ENCODE measurements at regions not wholly inside any gene's neighbourhood (a gene's known extent, or its start where the extent isn't known, plus 50 kb on each side); places are given as distances from the start of the nearest gene placed in this dataset.
"Not testable (repeated sequence)": the region's sequence is repeated elsewhere in the genome, so short reads cannot be mapped to it uniquely, and the experiment has no call there.

DNA sequence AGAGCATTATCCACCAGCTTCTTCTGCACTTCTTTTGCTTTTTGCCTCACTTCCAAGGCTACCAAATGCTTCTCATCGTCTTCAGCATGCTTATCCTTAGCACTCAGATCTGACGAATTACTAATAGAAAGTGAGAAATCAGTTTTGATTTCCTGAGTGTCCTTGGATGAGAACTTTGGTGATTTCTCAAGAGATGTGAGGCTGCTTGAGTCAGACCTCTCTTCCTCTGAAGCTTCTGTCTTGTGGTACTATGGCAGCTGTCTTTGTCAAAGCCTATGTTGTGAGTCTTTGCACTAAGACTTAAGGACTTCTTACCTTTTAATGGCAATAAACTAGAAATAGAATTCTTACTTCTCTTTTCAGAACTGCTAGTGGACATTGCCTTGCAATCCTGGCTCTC lies 169.9 kb downstream of the CPE start:
- DNase-seq: no peak

DNA sequence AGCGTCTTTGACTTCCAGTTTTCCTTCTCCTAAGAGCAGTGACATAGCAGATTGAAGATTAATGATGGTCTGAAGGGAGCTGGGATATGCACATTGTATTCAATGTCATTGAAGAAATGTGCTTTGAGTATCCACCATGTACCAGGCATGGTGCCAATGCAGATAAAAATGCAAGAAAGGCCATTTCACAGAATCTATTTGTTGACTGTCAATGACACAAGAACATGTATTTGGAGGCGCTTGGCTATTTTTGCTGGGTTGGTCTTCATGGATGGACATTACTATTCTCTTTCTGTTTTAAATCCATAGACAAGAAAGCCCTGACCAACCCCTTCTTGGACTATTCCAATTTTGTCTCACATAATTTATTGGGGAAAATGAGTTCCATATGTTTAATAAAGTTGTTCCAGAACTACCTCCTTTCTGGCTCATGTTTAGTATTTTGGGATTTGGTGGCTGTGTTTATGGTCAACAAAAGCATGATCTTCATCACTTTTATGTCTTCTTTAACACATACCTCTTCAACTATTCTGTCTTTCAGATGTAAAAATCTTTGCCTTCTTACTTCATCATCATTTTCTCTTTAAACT lies 174.5 kb downstream of the CPE start:
- DNase-seq: peak; percentile 32

DNA sequence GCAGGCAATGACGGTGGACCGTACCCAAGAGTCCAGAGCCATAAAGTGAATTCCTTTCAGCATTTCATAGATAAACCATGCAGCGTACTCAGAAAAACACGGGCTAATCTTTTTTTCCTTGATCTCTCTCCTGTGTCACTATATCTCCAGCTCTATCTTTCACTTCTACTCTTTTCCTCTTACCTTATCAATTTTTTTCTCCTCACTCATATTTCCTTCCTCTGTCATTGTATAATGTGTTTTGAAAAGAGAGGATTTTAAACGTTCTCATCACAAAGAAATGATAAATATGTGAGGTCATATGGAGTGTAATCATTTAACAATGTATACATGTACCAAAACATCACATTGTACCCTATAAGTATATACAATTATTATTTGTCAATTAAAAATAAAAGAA lies 176.5 kb downstream of the CPE start:
- DNase-seq: no peak

DNA sequence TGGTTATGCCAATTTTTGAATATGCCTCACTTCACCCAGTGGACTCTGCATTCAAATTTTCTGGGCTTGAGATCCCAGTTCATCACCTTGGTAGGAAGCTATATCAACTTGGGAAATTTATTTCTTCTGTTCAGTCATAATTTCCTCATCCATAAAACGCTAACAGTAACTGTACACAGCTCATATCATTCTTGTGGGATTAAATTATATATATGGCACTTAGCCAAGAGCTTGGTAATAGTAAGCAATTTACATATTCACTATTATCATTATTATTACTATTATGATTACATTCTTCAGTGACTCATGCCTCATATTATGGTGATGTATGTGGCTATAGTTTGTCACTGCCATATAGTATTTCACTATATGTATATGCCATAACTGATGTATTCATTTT lies 177.6 kb downstream of the CPE start:
- no peak for DNase-seq

DNA sequence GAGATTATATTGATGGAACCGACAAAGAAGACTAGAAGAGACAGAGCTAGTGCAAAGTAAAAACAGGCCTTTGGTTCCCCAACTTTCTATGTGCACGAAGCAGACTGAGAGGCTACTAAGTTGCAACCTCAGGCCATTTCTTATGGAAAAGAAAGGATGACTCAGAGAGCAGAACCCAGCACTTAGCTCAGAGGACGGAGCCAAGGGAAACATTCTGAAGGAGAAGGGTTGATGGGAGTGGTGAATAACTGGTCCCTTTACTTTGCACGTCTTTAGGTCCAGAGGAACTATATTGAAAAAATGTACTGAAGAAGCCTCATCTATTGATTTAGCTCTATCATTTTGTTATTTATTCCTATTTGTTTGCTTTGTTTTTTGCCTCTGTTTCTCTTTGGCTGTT lies 182.1 kb downstream of the CPE start:
- no peak for DNase-seq

DNA sequence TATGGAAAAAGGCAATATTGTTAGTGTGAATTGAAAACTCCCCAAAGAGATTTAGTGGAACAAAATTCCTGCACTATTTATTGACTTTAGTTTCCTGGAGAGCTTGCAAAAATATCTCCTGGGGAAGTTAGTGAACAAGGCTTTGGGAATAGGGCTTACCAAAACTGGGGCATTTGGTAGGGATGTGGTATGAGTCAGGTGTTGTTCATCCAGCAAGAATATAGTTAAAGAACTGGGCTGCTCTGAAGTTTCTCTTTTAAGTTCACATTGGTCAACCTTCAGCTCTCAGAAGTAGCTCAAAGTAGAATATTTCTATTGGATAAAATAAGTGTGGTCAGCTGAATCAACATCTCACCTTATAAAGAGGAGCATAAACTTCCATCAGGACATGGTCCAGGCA lies 185.0 kb downstream of the CPE start:
- DNase-seq: no peak

DNA sequence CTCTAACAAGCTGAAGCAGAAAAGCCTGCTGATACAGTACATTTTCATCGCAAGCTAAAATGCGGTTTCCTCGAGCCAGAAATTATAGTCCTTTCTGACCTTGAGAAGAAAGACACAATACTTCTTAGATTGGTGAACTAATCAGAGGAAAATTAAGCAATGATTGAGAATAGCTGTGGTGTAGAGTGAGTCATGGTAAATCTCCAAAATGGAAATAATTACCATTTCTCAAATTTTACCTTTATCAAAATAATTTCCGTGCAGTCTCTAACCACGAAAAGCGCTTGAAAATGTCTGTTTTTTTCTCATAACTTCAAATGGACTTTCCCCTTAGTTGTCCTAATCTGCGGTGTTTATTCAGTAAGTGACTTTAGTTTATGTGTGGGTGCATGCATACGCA lies 190.2 kb downstream of the CPE start:
- no peak for DNase-seq

DNA sequence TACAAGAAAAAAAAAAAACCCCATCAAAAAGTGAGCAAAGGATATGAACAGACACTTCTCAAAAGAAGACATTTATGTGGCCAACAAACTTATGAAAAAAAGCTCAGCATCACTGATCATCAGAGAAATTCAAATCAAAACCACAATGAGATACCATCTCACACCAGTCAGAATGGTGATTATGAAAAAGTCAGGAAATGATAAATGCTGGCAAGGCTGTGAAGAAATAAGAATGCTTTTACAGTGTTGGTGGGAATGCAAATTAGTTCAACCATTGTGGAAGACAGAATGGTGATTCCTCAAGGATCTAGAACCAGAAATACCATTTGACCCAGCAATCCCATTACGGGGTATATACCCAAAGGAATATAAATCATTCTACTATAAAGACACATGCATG lies 192.7 kb downstream of the CPE start:
- DNase-seq: not testable (repeated sequence)

DNA sequence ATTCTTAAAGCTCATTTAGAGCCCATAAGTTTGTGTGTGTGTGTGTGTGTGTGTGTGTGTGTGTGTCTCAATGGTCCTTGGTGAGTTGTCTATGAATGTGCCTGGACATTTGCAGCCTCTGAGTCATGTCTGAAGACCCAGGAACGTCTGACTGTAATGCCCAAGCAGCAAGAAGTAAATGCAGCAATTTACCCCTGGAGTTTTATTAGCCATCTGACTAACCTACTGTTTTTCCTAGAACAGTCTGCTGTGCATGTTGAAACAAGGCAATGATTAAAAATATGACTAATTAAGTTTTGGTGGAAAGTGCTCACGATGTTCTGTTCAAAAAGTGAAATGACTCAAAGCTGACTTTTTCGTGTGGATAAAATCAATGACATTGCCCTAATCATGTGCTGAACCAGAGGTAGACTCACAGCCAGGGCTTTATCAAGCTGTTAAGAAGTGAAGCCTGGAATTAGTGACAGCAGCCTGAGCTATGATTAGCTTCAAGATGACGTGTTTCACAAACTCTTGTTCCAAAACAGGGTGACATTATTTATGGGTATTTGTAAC lies 201.6 kb downstream of the CPE start:
- no peak for DNase-seq

DNA sequence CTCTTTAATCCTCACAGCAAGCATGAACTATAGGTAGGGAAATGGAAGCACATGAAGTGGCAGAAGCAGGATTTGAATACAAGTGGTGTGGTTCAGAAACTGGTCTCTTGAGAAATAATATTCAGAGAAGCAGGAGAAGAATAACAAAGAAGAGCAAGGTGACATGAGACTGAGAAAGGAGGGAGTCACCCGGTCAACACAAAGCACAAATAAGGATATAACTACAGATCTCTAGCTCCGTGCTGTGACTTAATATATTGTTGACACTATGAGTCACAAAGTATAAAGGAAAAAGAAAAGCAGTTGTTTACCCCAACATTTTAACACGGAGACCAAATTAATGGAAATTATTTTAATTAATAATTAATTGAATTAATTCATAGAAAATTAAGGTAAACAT lies 204.5 kb downstream of the CPE start:
- no peak for DNase-seq

DNA sequence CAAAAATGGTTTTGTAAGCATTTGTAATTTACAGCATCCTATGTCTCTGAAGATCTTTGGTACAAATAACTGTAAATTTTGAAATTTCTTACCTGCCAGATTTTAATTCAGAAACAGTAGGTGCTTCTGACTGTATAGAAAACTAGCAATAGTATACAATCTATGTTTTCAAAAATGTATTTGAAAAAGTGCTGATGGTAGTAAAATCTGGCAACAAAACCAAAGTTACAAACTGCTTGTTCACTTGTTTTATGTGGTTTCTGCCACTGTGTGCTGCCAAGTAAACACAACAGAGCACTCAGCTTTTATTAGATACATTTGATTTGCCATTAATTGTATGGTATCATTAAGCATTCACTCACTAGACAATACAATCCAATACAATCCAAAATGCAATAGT lies 206.1 kb downstream of the CPE start:
- DNase-seq: no peak

DNA sequence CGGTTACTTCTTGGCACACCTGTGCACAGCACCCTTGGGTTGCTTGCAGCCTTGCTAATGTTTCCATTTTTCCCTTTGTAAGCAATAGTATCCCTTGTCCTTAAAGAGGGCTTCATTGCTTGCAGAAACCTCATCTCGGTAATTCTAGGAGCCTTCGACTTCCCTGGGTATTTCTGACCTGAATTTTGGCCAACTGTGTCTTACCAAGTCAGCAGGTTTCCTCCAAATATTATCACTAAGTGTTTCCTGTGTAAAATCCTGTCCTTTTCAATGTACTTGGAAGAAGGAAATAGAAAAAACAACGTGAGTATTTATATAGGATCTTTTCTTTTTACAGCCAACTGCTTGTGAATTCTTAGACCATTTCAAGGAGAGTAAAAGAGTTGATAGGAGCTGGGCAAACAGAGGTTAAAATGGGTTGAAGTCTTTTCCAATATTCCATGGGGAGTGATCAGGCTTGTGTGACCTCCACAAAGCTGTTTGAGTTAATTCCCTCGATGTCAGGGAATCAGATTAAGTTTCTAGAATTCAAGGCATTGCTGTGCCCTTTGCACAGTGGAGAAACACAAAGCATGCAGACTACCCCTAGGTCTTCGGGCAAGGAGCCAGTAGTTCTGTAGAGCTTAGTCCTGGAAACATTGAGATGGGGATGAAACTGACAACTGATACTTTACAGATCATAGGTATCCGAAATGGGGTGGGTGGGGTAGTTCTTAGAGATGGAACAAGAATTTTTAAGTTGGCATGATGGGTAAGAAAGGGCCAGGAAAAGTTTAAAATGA lies 209.9 kb downstream of the CPE start:
- no peak for DNase-seq

DNA sequence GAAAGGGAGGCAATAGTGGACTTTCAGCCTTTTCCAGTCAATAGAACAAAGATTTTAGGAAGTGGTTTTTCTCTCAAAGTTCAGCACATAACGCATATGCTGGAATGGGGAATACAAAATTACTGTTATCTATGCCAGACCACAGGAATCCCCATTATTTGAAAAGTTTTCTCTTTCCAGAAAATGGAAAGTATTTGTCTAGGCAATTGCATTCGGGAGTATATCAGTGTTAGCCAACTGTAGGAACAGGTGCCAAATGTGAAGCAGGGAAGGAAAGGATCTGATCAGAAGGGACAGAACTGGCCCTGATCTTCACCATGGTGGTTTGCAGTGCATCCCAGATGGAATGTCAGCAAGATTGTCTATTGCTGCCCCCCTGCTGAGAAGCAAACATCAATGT lies 213.6 kb downstream of the CPE start:
- DNase-seq: peak; percentile 36

DNA sequence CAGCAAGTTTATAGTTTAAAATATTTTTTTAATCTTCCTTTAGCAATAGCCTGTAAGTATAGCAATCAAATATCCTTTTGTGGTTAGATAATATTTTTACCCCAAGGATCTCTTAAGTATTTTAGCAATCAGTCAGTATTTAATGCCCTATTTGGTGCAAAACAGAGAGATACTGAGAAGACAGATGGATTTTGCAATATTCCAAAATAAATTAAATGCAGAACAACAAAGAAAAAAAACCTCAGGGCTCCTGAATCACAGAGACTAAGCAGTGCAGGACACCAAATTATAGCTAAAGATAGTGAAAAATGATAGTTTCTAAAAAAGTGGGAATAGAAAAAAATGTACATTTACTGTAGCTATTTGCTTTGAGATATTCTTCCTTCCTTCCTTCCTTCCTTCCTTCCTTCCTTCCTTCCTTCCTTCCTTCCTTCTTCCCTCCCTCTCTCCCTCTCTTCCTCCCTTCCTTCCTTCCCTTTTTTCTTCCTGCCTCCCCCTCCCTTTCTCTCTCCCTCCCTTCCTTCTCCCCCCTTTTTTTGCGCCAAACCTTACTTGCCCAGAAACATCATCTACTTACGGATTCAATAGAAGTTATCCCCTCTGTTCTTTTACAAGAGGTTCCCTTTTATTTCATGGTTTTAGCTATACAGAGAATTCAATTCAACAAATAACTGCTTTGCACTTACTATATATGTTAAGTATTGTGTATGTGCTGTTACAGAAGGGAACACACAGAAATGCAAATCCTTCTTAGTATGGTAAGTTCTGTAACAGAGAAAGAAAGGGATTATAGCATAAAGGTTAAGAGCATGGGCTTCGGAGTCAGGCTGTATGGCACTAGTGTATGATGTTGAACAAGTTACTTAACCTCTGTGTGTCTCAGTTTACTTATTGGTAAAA lies 219.0 kb downstream of the CPE start:
- DNase-seq: no peak

DNA sequence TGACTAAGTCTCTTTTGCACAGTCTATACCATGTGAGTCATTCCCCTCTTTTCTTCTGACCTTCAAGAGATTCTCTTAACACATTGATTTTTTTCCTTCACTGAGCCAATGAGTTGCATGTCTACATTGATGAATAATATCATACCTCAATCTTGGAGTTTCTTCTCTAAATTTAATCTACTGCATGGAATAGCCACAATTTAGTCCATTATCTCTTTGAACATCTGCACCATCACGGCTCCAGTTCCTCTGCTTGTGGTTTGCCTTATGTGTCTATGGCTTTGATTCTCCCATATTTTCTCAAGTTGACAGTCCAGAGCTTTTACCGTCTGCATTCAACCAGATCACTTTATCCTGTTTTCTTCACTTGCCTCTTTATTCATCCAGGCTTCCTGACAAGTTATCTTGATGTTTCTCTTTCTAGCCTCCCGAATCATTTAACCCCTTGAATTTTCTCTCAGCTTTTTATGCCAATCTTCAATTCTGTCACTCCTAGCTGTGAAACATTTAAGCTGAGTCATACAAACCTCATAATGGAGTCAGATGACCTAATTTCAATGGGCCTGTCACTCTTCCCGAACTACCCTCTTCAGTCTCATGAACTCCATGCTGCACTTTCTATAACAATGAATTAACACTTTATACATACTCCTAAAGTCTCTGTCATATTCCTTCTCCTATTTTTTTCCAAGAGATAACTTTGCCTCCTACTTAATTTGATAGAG lies 222.3 kb downstream of the CPE start:
- no peak for DNase-seq

DNA sequence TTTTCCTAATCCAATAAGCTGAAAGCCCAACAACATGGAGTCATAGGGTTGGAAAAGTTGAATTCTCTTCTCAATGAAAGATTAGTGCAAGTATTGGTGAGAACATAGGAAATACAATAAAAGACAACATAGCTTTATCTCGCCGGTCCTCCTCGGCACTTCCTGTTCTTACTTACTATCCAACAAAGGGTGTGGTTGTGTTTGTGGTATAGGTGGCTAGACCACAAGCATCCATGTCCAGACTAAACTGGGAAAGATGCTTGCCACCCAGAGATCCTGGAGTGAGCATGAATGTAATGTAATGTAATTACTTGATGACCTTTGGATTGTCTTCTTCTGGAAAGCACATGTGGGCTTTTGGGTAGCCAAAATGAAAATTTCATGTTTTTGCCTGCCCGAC lies 223.8 kb downstream of the CPE start:
- DNase-seq: no peak

DNA sequence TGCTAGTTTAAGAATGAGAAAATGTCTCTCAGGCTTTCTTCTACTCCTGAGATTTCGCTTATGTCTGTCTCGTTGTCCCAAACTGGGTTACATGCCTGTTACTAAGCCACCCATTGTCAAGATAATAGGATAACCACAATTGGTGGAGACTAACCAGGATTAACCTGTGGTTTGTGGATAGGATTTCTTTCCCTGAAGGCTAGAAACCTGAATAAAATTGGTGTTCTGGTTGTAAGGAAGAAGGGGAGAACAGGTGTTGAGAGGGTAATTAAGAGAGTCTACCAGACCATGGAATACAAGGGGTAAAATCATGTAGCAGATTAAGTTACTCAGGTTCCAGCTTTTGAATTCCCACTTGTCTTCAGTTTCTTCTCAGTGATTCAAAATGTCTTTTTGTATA lies 225.4 kb downstream of the CPE start:
- DNase-seq: no peak

DNA sequence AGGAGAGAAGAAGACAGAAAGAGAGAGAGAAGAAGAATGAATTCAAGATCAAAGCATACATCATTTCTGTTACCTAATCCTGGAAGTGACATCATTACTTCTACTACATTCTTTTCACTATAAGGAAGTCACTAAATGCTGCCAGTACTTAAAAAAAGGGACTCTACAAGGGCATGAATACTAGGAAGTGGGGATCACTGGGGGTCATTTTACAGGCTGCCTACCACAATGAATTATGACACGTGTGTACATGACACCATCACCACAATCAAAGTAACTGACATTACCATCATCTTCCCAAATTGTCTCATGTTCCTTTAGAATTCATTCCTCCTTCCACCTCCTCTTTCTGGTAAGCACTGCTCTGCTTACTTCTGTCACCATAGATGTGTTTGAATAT lies 227.0 kb downstream of the CPE start:
- DNase-seq: no peak

DNA sequence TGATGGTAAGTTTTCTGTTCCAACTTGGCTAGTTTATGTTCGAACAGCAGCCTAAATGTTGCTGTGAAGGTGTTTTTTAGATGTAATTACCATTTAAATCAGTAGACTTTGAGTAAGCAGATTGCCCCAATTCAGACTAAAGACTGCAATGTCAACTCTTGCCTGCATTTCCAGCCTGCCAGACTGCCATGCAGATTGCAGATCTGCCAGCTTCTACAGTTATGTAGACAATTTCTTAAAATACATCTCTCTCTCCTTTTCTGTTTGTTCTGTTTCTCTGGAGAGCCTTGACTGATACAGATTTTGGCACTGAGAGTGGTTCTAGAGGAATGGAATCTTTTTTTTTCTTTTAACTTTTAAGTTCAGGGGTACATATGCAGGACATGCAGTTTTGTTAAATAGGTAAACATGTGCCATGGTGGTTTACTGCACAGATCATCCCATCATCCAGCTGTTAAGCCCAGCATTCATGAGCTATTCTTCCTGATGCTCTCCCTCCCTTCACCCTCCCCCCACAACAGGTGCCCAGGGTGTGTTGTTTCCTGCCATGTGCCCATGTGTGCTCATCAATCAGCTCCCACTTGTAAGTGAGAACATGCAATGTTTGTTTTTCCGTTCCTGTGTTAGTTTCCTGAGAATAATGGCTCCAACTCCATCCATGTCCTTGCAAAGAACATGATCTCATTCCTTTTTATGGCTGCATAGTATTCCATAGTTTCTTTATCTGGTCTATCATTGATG lies 227.8 kb downstream of the CPE start:
- no peak for DNase-seq

DNA sequence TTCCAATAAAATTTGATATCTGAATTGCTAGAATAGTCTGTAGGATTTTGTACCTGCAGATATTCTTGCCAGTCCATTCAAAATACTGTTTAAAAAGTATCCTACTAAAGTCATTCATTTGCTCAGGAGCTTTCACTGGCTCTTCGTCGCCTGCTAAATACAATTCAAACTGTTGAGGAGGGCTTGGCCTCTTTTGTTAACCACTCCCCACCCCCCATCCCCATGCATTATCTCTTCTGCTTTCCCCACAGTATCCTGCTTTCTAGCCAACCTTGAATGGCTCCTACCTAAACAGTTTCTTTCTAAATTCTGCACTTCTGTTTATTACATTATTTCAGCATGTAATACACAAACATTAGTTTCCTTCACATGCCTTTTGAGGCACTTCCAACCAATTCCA lies 230.8 kb downstream of the CPE start:
- DNase-seq: no peak

DNA sequence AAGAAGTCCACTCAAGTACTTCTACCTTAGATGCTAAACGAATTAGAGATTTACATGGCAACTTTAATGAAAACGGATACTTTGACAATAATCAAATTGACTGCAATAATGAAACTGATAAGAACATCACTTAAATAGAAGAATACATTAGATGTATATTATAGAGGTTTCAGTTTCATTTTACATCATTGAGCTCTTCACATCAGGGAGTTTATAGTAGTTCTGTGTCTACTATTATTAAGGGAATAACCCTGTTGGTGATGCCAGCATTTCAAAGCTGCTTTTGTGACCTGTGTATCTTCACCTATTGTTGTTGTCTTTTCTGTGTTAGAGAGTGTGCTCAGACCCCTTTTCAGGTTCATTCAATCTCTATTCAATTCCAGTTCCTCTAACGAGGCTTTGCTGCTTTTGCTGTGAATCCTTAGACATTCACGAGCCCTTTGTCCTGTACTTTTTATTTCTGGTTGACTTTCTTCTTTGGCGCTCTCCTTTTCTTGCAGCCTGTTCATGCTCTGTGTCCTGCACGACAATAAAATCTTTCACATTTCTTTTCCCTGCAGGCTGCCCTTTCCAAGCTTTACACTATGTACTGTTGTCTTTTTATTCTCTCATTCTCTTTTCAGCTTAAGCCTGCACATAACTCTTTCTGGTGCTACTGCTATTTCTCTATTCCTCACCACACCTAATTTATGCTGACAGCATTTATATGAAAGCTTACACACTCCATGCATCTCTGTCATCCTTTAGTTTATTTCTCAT lies 232.1 kb downstream of the CPE start:
- DNase-seq: no peak
